ENCODE measurements at regions not wholly inside any gene's neighbourhood (a gene's known extent, or its start where the extent isn't known, plus 50 kb on each side); places are given as distances from the start of the nearest gene placed in this dataset.

- Histone ChIP-seq H3K27ac (no peak overlapping the region), H3K36me3 (replicated peaks) (peaks cover 62% of the 10 kb centered on the region), H3K4me3 (ENCODE audit: low read depth, low read length) (no peak overlapping the region), H3K27me3 (replicated peaks) (no peaks in the 10 kb centered on the region)
- DNase-seq: no peak
- in situ Hi-C loops (cut with HindIII; ENCODE audit: low pct_ligation_motif_present, low sequenced_read_pairs): no loop called here
- no peak for TF ChIP-seq CTCF (IDR thresholded peaks at IDR 0.05; ENCODE audit: low read depth, low read length, missing control alignments)
Measured at GRCh38 chr1:9179463-9180110, 50.7 kb upstream of the GPR157 start.

- Histone ChIP-seq H3K27ac (no peak overlapping the region), H3K36me3 (replicated peaks) (peaks cover 59% of the 10 kb centered on the region), H3K27me3 (replicated peaks) (no peaks in the 10 kb centered on the region), H3K4me3 (ENCODE audit: low read depth, low read length) (peak overlapping the region; percentile 69)
- in situ Hi-C loops (cut with HindIII; ENCODE audit: low pct_ligation_motif_present, low sequenced_read_pairs): no loop called here
- no peak for TF ChIP-seq CTCF (IDR thresholded peaks at IDR 0.05; ENCODE audit: low read depth, low read length, missing control alignments)
- DNase-seq: no peak
Measured at GRCh38 chr1:9180111-9180819, 51.4 kb upstream of the GPR157 start.

- Histone ChIP-seq H3K36me3 (replicated peaks) (peaks cover 52% of the 10 kb centered on the region), H3K27ac (peak overlapping the region; percentile 85), H3K4me3 (ENCODE audit: low read depth, low read length) (peak overlapping the region; percentile 69), H3K27me3 (replicated peaks) (no peaks in the 10 kb centered on the region)
- no peak for DNase-seq
- in situ Hi-C loops (cut with HindIII; ENCODE audit: low pct_ligation_motif_present, low sequenced_read_pairs): no loop called here
- TF ChIP-seq CTCF (IDR thresholded peaks at IDR 0.05; ENCODE audit: low read depth, low read length, missing control alignments): peak; percentile 97
Measured at GRCh38 chr1:9181176-9181906, 52.4 kb upstream of the GPR157 start.

- no peaks in the 10 kb centered on the region for H3K27me3 ChIP-seq (replicated peaks)
- peaks cover 46% of the 10 kb centered on the region for H3K36me3 ChIP-seq (replicated peaks)
- H3K27ac ChIP-seq: peak overlapping the region; percentile 85
- no peak for TF ChIP-seq CTCF (IDR thresholded peaks at IDR 0.05; ENCODE audit: low read depth, low read length, missing control alignments)
- H3K4me3 ChIP-seq (ENCODE audit: low read depth, low read length): peak overlapping the region; percentile 69
- no peak for DNase-seq
- in situ Hi-C loops (cut with HindIII; ENCODE audit: low pct_ligation_motif_present, low sequenced_read_pairs): no loop called here
Measured at GRCh38 chr1:9181990-9182783, 52.4 kb upstream of the H6PD start.

GRCh38 chr1:9182784-9183257 is 51.8 kb upstream of the H6PD start:
- TF ChIP-seq CTCF (IDR thresholded peaks at IDR 0.05; ENCODE audit: low read depth, low read length, missing control alignments): no peak
- Histone ChIP-seq H3K27ac (peak overlapping the region; percentile 85), H3K36me3 (replicated peaks) (peaks cover 42% of the 10 kb centered on the region), H3K4me3 (ENCODE audit: low read depth, low read length) (peak overlapping the region; percentile 69), H3K27me3 (replicated peaks) (no peaks in the 10 kb centered on the region)
- in situ Hi-C loops (cut with HindIII; ENCODE audit: low pct_ligation_motif_present, low sequenced_read_pairs): no loop called here
- DNase-seq: no peak
